ENCODE measurements at regions not wholly inside any gene's neighbourhood (a gene's known extent, or its start where the extent isn't known, plus 50 kb on each side); places are given as distances from the start of the nearest gene placed in this dataset.

DNA sequence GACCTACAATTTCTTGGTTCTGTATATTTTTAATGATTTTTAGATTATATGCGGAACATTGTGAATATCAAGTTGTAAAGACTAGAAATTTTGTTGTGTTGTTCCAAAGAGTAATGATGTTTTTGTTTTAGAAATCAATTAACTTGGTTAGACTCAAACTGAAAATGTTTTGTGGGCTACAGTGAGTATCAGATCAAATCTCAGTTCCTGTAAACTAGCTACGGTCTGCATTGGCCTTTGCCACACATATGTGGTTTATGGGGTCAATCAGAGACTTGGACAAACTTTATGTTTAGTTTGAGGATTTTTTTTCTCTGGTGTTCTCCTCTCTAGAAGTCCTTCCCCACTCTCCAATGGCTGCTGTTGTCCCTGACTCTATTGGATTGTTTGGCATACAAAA lies 308.0 kb upstream of the THRB start:
- TF ChIP-seq, protein P1, sequence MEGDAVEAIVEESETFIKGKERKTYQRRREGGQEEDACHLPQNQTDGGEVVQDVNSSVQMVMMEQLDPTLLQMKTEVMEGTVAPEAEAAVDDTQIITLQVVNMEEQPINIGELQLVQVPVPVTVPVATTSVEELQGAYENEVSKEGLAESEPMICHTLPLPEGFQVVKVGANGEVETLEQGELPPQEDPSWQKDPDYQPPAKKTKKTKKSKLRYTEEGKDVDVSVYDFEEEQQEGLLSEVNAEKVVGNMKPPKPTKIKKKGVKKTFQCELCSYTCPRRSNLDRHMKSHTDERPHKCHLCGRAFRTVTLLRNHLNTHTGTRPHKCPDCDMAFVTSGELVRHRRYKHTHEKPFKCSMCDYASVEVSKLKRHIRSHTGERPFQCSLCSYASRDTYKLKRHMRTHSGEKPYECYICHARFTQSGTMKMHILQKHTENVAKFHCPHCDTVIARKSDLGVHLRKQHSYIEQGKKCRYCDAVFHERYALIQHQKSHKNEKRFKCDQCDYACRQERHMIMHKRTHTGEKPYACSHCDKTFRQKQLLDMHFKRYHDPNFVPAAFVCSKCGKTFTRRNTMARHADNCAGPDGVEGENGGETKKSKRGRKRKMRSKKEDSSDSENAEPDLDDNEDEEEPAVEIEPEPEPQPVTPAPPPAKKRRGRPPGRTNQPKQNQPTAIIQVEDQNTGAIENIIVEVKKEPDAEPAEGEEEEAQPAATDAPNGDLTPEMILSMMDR (IDR thresholded peaks at IDR 0.05), result no peak
- TF ChIP-seq POLR2A (IDR thresholded peaks at IDR 0.05), result no peak

Measured in right lobe of liver (tissue), 4 donors.